NCI-H1436 treated with DMSO at 0.1 percent for 48 hours (cell line): ENCODE measurements at regions not wholly inside any gene's neighbourhood (a gene's known extent, or its start where the extent isn't known, plus 50 kb on each side); places are given as distances from the start of the nearest gene placed in this dataset.

ENCODE experiments used
- DNase-seq: peaks from one replicate; lab custom pipeline; 2025; lab: John Stamatoyannopoulos, UW

GRCh38 chr18:77911971-77912605 is 662.4 kb downstream of the GALR1 start:
- DNase-seq, result no peak

- DNase-seq, result no peak
Measured at GRCh38 chr18:77918730-77919129, 669.1 kb downstream of the GALR1 start.

- DNase-seq, result no peak
Measured at GRCh38 chr18:77919923-77920322, 670.3 kb downstream of the GALR1 start.

GRCh38 chr18:77935342-77935741 is 685.7 kb downstream of the GALR1 start:
- DNase-seq, result no peak

DNA sequence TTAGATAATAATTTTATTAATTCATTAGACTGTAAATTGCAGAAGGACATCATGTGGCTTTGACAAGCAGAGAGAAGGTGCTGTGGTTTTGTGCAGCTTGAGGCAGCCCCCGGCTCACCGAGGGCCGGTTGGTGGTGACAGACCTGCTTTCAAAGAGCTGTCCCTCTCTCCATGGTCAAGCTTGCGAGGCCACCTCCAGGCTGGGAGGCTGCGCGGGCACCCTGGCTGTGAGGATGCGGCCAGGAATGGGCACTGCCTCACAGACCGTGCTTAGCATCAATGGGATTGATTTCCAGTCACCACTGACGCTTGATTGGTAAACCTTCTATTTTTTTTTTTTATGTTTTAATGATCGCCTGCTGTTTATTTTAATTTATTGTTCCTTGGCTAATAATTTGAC is 690.9 kb downstream of the GALR1 start:
- DNase-seq, result no peak

GRCh38 chr18:77944533-77944932 is 694.9 kb downstream of the GALR1 start:
- DNase-seq, result no peak

DNA sequence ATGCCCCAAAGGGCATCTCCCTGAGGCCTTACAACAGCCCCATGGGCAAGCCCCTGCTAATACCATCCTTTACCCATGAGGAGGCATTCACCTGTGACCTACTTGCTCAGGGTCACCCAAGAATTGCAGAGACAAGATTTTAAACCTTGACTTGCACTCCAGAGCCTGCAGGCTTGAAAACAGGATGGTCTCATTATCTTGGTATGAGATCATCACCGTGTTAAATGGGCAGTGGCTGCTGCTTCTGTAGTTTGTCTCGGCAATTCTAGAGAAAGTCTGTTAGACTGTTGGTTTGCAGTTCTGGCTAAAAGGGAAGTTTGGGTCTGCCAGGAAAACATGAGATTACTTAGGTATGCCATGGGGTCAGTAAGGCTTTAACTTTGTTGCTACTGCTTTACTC is 698.9 kb downstream of the GALR1 start:
- DNase-seq, result no peak

DNA sequence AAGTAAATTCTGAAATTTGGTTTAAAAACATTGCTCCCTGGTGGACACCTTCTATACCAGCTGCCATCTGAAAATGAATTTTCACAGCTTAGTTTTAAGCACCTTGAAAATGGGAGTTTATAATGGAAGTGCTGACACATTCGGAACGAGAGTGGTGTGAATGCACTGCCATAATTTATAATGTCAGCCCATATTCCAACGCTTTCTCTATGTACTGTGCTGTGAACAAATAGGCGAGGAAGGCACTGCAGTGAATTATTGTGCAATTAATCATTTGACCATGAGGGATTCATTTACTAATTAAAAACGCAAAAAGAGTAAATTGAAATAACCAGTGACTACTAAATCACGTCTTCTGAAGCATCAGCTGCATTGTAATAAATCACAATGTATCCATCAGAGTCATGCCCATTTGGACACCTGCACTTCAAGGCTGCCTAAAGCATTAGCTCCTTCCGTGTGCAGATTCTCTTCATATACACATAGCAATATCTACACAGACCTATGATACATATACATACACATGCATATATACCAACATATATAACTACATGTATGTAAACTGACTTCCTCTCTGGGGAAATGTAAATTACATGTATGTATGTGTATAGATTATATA is 699.8 kb downstream of the GALR1 start:
- DNase-seq, result no peak

GRCh38 chr18:77959248-77959647 is 709.6 kb downstream of the GALR1 start:
- no peak for DNase-seq

DNA sequence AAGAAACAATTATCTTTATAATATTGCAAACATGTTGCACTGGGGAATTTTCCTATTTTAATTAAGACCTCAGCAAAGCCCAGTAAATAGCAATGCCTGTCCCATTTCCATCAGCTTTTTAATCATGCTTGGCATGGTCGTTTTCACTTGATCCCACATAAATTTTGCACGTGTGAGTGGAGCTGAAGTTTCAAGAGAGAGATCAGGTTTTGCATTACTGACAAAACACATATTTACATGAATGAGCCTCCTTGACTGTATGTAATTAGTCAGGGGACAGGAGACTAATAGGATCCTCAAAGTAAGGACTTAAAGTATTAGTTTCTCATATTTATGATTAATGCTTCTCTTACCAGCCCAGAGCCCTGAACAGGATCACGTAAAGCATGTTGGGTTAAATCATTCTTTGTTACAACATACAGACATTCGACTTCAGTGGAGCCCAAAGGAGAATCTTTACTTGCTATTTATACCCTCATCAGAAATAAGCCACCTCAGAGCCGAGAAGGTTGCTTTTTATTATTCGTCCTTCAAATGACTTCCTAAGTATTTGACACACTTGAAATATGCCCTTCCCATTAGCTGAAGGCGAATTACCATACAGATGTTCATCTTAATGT is 711.3 kb downstream of the GALR1 start:
- DNase-seq, result no peak

DNA sequence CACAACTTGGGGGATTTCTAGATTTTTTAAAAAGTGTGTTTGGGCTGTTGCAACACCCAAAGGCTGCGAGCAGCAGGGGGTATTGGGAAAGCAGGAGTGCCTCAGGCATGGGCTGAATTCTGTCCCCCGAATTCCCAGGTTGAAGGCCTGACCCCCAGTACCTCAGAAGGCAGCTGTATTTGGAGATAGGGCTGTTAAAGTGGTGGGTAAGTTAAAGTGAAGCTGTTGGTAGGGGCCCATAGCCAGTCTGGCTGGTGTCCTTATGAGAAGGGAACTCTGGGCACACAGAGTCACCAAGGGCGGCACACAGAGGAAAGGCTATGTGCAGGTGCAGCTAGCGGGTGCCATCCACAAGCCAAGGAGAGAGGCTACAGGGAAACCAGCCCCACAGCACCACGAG is 717.4 kb downstream of the GALR1 start:
- no peak for DNase-seq

- no peak for DNase-seq
Measured at GRCh38 chr18:77967791-77968190, 718.1 kb downstream of the GALR1 start.

GRCh38 chr18:77969972-77970371 is 720.3 kb downstream of the GALR1 start:
- DNase-seq, result no peak

DNA sequence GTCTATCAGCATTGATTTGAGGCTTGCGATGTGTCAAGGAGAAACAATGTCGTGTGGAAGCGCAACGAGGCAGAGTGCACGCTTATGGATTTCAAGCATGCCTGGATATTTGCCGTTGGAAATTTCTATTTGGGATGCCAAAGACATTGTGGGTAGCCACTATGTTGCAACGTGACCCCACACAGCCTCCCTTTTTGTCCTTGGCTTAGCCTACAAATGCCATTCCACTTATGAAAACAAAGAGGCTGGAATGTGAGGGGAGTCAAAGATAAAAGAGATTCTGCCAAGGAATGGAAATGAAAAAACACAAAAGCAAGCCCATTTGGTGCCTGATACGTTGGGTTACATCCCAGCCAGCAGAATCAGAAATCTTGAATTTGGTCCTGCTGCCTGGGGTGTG is 721.2 kb downstream of the GALR1 start:
- DNase-seq, result no peak

DNA sequence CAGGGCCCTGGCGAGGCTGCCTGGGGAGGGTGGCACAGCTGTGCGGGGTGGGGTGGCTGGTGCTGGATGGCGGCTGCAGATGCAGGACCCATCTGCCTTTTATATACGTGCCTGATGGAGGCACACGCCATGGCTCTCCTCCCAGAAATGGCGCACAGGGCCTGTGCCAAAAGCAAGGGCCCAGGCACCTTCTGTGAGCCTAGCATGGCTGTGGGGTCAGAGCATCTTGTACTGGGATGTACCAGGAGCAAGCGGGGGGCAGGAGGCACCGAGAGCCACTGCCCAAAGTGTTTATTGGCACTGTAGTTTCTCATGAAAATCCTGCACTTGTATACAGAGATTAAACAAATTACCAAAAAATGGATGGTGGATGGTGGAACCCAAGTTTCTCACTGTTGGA is 724.1 kb downstream of the GALR1 start:
- DNase-seq, result no peak

DNA sequence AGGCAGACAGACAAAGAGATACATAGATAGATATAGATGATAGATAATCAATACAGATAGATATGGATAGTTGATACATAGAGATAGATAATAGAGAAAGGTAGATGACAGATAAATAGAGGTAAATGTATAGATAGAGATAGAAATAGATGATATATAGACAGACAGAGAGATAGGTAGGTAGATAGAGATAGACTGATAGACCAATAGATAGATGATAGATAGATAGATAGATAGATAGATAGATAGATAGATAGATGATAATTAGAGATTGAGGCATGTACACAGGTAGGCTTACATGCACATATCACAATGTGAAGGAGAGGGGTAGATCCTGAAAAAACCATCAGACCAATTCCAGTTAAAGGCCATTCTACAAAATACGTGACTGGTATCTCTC is 724.7 kb downstream of the GALR1 start:
- no peak for DNase-seq

DNA sequence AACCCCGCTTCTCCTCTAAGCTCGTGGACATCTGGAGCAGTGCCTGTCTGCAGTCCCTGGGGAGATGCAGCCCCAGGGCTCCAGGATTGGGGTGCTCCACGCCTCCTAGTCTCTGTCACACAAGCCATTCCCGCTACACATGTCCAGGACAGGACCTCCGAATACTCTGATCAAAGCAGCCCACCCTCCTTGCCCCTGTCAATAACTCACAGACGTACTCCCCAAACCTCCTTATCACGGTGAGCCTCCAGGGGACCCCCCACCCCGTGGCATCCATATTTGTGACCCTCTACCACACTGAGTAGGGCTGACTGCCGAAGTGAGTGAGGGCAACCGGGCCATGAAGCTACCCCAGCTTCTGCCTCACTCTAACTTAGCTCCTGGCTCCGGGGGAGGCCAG is 727.7 kb downstream of the GALR1 start:
- no peak for DNase-seq

DNA sequence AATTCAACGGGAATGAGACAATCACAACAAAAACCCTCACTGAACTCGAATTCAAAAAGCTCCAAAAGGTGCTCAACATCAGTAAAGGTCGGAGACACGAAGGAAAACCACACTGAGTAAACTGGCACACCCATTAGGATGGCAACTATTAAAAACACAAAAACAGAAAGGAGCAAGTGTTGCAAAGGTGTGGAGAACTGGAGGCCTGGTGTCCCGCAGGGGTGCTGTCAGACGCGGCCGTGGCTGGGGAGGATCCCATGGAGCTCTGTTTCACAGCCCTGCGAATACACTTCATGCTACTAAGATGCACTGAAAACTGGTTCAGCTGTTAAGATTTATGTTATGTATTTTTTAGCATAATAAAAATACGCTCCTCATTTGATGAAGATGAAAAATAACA is 730.6 kb downstream of the GALR1 start:
- DNase-seq, result no peak

- DNase-seq, result no peak
Measured at GRCh38 chr18:77981874-77982273, 732.2 kb downstream of the GALR1 start.

- no peak for DNase-seq
Measured at GRCh38 chr18:77983270-77983669, 733.6 kb downstream of the GALR1 start.

DNA sequence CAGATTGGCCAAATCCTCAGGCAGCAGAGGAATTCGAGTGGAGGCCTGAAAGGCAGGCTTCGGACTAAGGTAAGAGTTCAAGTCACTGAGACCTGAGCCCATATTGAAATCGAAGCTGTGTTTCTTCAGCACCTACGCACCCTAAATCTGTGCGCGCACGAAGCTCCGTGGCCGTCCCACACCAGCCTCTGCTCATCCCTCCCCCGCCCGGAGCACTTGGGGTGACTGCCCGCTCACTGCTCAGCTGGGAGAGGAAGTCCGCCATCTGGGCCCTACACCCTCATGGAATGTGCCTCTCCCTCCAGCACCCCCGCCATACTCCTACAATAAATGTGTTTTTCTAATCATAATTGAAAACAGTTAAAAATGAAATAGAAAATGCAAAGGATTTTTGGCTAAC is 734.5 kb downstream of the GALR1 start:
- no peak for DNase-seq

DNA sequence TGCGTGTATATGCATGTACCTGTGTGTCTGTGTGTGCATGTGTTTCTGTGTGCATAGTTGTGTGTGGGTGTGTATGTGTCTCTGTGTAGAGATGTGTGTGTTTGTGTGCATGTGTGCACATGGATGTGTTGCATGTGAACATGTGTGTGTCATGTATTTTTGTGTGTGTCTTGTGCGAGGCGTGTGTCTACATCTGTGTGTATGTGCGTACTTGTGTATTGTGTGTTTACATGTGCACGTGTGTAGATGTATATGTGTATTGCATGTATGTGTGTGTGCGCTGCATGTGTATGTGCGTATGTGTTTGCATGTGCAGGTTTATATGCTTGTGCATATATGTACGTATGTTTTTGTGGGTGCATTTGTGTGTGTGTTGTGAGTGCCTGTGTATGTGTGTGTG is 735.2 kb downstream of the GALR1 start:
- no peak for DNase-seq

DNA sequence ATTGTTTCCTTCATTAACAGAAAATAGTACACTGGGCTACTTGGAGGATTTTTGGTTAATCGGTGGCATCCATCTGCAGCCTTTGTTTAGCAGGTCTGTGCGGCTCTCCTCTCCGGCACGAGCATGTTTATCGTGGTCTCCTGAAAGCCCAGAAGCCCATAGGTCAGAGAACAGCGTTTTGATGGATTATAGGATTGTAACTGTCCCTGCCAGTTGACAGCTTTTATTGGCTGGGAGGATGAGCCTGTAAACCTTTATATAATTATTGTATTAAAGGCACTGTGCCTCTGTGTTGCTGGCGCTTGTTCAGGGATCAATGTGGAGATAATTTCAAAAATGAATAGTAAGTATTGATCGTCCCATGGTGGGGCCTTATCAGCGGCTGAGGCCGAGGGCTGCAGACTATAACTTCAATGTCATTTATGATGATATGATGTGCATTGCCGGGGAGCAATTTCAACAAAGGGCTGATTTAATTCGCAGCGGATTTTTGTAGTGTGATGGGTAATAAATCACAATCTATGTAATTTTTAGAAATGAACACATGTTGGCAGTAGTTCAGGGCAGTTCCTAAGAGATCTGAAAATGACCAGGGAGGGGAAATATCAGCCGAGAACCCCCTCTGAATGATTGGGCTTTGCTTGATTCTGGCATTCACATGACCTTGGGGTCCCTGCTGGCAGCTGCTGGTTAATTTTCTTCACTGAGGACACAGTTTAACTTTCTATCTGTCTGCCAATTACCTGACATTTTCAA is 736.1 kb downstream of the GALR1 start:
- DNase-seq, result no peak
